HG03064 (cell line): ENCODE measurements at regions not wholly inside any gene's neighbourhood (a gene's known extent, or its start where the extent isn't known, plus 50 kb on each side); places are given as distances from the start of the nearest gene placed in this dataset.

ENCODE experiments used
- ATAC-seq: cut with Tn5 transposase; IDR thresholded peaks from one replicate; pipeline ENCODE4 v1.9.1; 2021; ENCODE audit warnings: low read depth; ENCODE audit not compliant: unreplicated experiment

GRCh38 chr10:28082316-28082715 is 83.4 kb upstream of the ODAD2 start:
- no peak for ATAC-seq

GRCh38 chr10:28077889-28078288 is 79.0 kb upstream of the ODAD2 start:
- no peak for ATAC-seq

DNA sequence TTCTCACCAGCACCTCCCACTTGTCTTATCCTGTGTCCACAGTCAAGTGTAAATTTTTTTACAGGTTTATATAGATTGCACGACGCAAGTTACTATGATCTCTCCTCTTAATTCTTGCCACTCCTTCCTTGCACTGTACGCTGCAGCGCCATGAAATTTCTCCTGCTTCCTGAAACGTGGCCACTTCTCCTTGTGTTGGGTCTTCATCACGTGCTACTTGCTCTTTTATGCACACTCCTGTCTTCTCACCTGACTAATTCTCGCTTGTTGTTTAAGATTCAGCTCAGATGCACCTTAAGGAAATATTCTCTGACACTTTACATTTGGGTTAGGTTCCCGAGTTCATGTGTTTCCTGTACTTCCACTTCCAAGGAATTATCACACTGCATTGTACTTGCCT is 76.5 kb upstream of the ODAD2 start:
- ATAC-seq = no peak

- ATAC-seq = no peak
These were observed 73.7 kb upstream of the ODAD2 start for GRCh38 chr10:28072573-28072972.

DNA sequence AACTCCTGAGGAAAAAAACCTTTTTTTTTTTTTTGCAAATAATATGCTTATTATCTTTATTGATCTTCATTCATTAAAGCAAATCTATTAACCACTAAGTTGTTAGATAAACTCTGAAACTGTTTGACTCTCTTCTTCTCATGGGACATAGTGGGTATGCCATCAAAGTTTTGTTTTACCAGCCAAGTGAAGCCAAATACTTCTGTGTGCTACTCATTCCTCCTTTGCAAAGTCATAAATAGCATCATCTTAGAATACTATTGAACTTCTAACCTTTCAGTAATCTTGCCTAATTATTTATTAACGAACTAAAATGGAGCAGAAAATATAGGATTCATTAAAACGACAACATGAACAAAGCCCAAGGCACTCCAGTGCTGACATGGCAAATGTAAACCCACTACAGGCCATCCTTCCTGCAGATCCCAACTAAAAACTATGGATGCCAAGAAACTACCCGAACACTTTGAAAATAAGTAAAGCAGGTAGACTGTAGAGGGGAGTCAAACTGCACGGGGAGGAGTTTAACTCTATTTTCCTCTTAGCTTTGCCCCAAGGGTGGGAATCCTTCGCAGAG is 61.2 kb upstream of the ODAD2 start:
- ATAC-seq = no peak

GRCh38 chr10:28058746-28059145 is 59.9 kb upstream of the ODAD2 start:
- ATAC-seq = no peak

DNA sequence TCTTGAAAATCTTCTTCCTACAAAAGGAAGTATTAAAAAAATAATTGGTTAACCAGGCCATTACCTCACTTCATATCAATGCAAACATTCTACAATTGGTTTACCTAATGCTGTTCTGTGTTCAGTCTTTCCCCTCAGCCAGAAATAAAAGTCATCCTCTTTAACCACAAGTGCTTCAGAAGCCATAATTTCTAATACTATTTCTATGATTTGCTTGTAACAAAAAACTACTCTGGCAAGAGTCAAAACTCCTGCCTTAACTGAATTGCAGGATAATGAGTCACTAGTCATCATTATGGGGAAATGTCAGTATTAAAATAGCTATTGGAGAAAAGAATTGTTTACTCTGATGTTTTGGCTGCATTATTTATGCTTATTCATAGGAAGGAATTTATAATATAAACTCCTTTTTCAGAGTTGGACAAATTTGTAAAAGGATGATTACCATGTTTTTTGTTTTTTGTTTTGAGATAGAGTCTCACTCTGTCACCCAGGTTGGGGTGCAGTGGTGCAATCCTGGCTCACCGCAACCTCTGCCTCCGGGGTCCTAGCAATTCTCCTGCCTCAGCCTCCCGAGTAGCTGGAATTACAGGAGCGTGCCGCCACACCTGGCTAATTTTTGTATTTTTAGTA is 55.5 kb upstream of the ODAD2 start:
- no peak for ATAC-seq

DNA sequence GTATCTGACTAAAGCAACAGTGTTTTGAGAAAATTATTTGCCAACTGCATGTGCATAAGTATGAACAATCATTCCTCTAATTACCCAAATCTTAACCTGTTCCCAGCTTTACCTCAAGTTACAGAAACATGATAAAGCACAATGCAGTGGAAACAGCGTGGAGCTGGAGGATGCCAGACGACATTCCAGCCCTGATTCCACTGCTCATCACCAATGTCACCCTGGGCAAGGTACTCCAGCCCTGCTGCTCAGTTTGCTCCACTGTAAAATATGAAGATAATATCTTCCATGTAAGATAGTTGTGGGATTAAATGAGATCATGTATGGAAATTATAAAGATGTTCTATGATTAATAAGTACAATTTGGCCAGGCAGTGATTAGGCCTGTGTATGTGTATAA is 50.4 kb upstream of the ODAD2 start:
- ATAC-seq = no peak
